Neural progenitor cell (in vitro differentiated cells): ENCODE measurements at regions not wholly inside any gene's neighbourhood (a gene's known extent, or its start where the extent isn't known, plus 50 kb on each side); places are given as distances from the start of the nearest gene placed in this dataset.

Source experiments
- EZH2 ChIP-seq: fragments of 200-600 bp; sonication (generic); IDR thresholded peaks from 2 replicates; pipeline ENCODE4 v1.6.1; 2017; ENCODE audit warnings: antibody characterized with exemption, mild to moderate bottlenecking, moderate library complexity
- EZH2phosphoT487 ChIP-seq: fragments of 200-600 bp; sonication (generic); IDR thresholded peaks from 2 replicates; pipeline ENCODE4 v1.6.1; 2017; ENCODE audit warnings: antibody characterized with exemption
- TF ChIP-seq, protein P1 (sequence below): fragments of 200-600 bp; sonication (generic); IDR thresholded peaks from 2 replicates; pipeline ENCODE4 v1.5.1; 2017; ENCODE audit warnings: antibody characterized with exemption, mild to moderate bottlenecking

DNA sequence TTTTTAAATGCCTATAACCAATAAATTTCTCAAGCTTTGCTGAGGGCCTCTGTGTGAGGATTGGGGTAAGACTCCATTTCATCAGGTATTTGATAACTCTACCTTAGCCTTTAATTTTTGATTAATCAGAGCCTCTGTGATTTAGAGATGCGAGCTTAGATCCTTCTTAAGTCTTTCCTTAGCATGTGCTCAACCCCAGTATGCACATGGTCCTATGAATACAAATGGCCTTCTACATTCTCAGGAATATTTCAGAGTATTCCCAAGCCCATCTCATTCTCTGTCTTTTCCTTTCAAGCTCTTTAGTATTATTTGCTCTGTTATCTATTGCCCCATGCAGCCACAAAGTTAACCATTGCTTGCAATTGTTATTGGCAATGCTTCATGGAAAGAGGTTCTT is 1407.7 kb downstream of the LRFN5 start:
- no peak for TF ChIP-seq EZH2
- TF ChIP-seq, protein P1, sequence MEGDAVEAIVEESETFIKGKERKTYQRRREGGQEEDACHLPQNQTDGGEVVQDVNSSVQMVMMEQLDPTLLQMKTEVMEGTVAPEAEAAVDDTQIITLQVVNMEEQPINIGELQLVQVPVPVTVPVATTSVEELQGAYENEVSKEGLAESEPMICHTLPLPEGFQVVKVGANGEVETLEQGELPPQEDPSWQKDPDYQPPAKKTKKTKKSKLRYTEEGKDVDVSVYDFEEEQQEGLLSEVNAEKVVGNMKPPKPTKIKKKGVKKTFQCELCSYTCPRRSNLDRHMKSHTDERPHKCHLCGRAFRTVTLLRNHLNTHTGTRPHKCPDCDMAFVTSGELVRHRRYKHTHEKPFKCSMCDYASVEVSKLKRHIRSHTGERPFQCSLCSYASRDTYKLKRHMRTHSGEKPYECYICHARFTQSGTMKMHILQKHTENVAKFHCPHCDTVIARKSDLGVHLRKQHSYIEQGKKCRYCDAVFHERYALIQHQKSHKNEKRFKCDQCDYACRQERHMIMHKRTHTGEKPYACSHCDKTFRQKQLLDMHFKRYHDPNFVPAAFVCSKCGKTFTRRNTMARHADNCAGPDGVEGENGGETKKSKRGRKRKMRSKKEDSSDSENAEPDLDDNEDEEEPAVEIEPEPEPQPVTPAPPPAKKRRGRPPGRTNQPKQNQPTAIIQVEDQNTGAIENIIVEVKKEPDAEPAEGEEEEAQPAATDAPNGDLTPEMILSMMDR: no peak
- TF ChIP-seq EZH2phosphoT487: no peak
